GM21717 (cell line): ENCODE measurements at regions not wholly inside any gene's neighbourhood (a gene's known extent, or its start where the extent isn't known, plus 50 kb on each side); places are given as distances from the start of the nearest gene placed in this dataset.

Experiments used
- ATAC-seq: cut with Tn5 transposase; IDR thresholded peaks from one replicate; pipeline ENCODE4 v1.9.1; 2021; ENCODE audit warnings: mild to moderate bottlenecking, moderate library complexity; ENCODE audit not compliant: unreplicated experiment

DNA sequence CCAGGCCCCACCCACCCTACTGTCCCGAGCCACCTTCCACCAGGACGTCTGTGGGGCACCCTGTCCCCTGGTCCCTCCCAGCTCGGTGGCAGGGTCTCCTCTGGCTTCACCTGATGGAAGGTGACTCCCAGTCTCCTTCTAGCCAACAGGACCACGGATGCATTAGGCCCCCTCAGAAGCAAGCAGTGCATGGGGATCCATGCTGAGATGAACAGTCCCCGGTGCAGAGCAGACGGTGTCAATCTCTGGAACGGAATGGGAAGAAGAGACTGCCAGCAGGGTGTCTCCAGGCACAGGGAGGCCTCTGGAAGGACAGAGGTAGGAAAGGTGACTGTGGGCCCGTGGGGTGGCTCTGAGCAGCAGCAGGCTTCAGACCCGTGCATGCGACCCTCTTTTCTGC lies 65.2 kb upstream of the FZD7 start:
- no peak for ATAC-seq

DNA sequence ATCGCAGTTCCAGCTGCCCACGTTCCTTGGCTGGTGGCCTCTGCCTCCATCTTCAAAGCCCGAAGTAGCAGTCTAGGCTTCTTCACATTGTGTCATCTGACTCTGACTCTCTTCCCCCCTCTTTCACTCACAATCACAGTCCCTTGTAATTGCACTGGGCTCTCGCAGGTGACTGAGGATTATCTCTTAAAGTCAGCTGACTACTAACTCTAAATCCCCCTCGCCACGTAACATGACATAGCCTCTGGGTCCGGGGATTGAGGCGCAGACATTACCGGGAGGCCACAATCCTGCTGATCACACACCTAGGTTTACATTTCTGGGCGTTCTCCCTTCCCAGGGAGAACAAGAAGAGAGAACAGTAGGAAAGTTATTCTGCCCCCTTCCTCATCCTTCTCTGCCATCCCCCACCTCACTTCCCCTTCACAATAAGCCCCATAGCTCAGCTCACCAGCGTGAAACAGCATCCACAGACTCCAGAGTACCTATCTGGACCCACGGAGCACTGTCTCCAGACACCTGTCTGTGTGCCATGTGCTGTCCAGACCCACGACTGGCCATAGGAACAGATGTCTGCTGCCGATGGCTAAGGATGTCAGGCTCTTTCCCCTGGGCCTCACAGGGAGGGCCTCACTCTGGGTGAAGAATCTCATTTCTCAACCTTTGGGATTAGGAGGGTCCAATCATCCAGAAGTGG lies 64.3 kb upstream of the FZD7 start:
- ATAC-seq: no peak

DNA sequence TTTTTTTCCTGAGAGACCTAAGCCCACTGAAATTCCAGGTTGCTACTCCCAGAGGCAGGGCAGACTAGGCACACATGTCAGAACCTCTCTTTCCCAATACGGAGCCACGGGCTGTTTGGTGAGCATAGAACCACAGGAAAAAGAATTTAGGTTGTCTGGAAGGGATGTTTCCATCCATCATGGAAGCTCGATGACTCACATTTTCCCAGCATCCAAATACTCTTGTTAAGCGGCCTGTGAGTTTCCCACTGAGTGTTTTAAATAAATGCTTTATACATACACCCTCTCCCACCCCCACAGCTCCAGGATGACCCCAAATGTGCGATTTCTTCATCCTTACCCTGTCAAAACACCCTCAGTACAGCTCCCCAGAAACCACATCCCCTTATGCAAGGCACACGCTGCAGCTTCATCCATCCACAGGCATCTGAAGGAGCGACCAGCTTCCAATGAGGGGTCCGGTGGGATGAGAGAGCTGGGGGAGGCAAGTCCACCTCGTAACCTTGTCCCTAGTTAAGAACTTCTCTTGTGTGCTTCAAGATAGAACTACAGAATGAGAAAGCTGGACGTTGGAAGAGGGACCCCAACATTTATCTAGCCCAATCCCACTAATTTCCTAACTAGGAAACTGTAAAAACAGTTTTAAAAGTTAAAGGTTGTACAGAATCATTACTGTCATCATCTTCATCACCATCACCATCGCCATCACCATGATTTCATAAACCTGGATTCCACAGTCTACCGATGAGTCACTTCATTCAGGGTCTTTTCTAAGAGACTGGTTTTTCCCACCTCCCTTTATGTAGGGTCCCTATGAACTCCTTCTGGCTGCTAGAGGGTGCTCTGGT lies 63.5 kb upstream of the FZD7 start:
- ATAC-seq: no peak

DNA sequence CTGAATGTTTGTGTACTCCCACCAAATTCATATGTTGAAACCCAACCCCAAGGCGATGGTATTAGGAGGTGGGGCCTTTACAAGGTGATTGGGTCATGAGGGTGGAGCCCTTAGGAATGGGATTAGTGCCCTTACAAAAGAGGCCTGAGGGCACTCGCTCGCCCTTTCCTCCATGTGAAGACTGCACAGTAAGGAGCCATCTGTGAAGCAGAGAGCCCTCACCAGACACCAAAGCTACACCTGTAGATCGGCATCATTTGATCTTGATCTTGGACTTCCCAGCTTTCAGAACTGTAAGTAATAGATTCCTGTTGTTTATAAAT lies 62.9 kb upstream of the FZD7 start:
- ATAC-seq: no peak

DNA sequence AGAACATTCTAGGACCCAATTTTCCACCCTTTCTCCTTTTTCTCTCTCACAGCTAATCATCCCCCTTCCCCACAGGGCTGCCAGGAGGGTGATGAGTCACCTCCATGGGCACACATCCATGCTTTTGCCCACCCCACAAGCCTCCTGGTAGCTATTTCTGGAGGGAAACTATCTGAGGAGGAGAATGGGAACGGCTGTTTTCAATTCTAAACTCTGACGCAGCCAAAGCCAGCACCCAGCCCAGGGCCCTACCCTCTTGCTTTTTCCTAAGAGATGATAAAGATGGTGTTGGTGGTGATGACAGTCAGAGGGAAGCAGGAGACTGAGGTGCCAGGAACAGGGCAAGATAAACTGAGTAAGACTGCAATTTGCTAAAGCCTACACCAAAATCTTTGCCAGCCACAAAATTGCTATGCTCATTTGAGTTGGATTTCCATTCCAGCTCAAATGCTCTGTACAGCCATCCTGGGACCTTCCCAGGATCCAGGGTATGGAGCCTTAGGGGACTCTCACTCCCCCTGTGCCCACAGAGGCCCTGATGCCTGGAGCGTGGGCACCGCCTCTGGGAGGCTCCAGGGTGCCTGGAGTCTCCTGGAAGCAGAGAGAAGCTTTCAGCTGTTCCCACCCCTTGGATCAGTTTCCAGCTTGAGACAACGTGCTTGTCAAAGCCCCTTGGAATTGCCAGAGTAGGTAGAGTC lies 62.0 kb upstream of the FZD7 start:
- no peak for ATAC-seq

DNA sequence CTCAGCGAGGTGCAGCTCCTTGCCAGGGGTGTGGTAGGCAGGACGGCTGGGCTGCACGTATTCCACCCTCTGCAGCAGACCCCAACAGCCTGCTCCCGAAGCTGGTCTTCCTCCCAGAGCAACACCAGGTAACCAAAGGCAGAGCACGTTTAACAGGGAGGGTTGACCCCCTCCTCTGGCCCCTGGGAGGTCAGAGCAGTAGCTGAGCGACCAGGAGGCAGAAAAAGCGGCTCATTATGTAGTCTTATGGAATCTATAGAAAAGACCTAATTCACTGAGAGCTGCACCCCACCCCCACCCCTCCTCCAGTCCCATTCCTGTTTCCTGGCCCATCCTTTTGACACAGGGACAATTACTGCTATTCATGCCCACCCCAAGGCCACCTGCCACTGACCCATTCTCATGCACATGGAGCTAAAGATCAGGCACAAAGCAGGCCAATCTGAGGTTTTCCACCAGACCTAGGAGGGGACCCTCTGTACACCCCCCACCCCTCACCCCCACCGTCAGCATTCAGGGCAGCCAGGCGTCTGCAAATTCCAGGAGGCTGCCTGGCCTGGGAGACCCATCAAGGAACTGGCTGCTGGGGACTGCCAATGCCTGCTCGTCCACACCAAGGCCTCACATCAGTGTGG lies 60.9 kb upstream of the FZD7 start:
- ATAC-seq: no peak

DNA sequence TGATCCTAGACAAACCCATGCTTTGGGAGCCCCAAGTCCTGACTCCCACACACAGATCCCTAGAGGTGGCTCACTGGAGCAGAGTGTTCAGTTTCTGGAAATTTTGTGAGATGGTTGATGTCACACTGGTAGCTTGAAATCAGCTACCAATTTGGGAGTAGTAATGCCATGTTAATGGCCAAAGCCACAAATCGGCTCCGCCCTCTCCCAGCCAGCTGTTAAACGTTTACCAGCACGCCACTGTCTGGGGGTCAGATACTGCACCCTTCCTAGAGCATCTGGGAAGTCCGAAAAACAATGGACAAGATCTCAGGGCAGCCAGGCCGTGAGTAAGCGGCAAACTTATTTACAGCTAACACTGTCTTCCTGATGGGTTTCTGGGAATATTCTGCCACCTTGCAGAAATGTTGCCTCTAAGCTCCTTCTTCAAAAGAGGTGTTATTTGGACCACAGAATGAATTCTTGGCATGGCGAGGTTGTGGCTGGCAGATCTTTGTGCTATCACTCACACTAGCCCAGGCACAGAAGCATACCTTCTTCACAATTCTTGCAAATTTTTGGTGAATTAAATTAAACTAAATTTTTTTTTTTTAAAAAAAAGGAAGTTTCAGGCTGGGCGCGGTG lies 60.2 kb upstream of the FZD7 start:
- no peak for ATAC-seq

DNA sequence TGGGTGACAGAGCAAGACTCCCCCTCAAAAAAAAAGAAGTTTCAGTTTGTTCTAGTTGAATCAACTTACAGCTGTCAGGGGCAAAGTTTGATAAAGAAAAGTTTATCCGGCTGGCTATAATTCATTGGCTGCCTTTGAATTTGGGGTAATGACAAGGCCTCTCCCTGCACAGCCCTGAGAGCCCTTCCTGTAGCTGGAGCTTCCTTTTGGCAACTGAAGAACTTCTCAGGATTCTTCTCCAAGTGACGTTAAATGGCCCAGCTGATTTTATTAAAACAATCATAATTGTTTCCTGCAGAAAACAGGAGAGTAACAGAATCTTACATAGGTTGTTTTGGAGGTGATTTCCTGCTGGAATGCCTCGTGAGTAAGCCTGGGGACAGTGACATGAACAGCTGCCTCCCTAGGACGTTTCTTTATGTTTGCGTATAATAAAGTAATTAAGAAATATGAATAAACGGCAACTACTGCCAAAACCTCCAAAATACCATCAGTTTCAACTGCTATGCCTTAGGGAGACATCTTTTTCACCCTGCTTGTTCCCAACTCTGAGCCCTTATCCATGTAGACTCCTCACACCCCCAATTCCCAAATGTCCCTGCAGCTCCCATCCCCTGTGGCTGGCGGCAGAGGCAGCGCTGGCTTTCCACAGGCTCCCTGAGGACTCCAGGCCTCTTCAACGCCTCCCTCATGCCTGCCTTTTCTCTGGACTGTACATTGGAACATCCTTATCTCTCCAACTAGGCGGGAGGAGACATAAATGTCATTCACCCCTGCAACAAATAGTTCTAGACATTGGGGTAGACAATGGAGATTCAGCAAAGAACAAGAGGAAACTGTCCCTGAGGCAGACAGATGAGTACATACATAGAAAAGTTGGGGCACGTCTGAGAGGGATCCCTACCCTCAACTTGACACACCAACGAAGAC lies 59.2 kb upstream of the FZD7 start:
- no peak for ATAC-seq

DNA sequence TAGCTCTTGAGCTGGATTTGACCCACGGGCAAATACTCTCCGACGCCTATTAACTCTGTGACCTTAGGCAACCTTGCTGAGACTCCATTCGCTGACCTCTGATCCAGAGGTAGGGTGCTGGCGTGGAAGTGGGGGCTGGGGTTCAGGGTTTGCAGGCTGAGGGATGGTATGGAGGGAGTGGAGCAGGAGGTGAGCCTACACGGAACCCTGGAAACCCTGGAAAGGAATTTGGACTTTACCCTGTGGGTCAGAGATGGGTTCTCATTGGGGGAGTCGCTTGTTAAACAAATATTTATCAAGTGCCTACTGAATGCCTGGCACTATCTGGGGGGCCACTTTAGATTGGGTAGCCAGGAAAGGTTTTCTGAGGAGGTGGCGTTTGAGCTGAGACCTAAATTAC lies 58.2 kb upstream of the FZD7 start:
- ATAC-seq: no peak

DNA sequence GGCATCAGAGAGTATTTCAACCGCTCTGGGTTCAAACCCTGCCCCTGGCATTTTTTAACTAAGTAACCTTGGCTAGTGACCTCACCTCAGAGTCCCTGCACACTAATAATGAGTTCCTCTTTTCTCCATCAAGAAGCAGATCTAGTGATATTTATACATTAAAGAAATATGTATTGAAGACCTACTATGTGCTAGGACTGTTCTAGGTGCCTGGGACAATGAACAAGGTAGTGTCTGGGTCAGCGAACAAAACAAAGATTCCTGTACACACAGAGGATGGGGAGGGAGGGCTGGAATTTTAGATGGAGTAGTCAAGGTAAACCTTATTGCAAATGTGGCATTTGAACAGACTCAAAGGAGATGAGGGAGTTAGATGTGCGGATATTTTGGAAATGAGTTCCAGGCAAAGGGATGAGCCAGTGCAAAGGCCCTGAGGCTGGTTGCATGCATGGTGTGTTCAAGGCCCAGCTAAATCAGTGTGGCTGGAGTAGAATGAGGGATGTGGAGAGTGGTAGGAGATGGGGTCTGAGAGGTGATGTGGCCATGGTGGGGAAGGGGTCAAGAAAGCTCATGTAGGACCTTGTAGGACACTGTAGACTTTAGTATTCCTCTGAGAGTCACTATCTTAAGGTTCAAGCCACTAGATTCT lies 57.6 kb upstream of the FZD7 start:
- ATAC-seq: no peak

DNA sequence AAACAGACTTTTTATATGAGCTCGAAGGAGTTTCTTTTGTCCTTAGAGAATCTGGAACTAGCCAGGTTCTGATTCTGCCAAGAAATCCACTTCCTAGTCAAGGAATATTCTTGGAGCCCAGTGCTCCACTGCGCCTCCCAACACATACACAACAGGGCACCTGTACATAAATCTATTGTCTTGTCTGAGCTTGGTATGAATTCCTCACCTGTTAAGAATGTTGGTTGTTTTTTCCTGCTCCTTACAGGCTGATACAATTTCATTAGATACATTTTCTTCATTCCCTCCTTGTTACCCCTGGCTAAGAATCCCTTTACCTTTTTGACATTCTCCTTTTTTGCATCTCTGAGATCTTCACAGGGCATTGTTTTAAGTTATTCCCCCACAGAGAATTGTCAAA lies 56.0 kb upstream of the FZD7 start:
- ATAC-seq: no peak

DNA sequence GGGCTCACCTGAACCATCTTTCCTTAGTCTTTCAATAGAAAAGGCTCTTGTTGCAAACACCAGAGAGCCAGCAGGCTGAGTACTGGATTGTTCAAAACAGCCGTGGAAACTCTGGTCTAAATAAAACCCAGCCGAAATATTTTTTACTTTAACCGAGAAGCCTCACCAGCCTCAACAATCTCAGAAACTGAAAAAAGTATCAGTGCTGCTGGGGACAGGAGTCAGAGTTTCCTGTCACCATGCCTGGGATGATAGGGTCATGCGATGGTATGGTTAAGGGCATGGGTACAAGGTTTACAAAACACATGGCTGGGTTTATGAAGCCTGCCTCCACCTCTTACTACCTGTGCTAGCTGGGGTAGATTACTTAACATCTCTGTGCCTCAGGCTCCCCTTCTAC lies 55.3 kb upstream of the FZD7 start:
- no peak for ATAC-seq

DNA sequence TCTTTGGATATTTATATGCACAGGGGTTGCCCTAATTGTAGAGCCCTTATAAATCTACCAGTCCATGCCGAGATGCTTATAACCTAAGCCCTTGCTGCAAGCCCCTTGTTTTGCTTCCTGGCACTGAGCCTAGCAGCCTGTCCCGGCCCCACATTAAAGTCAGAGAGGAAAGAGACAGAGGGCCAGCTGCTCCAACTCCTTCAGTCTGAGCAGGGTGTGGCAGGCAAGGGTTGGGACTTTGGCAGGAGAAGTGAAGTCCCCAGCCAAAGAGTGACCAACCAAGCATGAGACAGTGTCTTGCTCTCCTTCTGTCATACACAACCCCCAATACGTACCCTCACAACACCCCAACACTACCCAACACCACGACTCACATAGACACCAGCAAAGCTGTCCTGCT lies 54.7 kb upstream of the FZD7 start:
- no peak for ATAC-seq

DNA sequence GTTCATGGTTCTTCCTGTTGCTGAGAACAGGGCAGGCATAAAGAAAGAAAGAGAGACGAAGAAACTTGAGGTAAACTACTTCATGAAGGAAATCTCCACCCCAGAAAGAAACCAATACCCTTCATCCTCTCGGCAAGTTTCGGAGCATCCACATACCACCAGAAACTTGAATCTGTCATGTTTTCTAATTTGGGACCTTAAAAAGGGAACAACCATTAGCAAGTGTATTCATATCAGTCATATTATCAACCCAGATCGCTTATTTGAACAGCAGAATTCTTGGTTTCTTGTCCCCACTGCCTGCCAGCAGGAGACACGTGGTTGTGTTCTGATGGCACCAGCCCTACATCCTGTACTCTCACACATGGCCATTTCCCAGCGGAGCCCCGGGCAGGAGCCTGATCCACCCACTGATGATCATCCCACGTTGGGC lies 53.2 kb upstream of the FZD7 start:
- ATAC-seq: peak; percentile 67

DNA sequence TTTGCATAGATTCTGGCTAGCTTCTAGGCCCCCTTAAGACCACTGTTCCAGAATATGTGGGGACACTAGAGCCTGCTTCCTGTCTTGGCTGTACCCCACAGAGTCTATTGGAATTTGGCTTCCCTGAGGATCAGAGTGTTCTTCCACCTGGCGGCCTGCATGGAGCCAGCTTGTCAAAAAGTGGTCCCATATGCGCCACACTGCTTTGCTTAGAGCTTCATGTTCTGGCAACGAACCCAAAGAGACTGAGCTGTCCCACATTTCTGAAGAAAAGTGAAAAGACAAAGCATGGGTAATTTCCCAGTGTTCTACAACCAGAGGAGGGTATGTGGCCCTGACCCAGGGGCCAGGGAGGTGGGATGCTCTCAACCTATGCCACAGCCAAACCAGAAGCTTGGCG lies 52.7 kb upstream of the FZD7 start:
- no peak for ATAC-seq

DNA sequence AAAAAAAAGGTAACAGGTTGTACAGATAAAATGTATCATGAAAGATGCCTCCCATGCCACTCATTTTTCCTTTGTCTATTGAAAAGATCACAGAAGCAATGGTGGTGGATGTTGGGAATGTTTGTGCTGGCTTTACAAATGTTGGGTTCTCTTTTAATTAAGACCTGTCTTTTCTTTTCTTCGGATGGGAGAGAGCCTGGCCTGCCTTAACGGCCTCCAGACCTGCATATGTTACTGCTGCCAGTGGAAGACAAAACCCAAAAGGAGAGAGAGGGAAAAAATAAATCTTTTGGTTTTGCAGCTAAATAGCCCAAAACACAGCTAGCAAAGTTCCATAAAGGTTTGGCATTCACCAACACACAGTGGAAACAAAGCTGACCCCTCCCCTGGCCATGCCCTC lies 50.5 kb upstream of the FZD7 start:
- ATAC-seq: no peak

DNA sequence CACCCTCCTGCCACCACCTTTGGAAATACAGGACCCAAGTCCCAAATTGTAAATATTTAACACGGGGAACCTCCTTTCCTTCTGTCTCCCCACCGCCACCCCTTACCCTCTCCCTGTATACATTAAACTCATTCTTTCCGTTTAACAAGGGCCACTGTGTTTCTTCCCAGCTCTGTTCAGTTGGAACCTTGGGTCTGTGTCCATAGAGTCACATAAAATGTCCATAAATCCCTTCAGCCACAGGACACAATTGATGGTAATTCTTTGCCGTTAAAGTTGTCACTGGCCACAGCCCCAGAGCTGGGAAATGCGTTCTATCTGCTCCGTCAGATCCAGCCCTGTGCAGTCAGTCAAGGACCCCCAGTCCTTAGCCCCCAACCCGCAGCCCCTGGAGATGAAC lies 49.9 kb upstream of the FZD7 start:
- ATAC-seq: no peak
